GM18517 (cell line): ENCODE measurements at regions not wholly inside any gene's neighbourhood (a gene's known extent, or its start where the extent isn't known, plus 50 kb on each side); places are given as distances from the start of the nearest gene placed in this dataset.
"Not testable (repeated sequence)": the region's sequence is repeated elsewhere in the genome, so short reads cannot be mapped to it uniquely, and the experiment has no call there.

Source experiments
- ATAC-seq: cut with Tn5 transposase; IDR thresholded peaks from one replicate; pipeline ENCODE4 v1.9.1; 2021; ENCODE audit warnings: mild to moderate bottlenecking, moderate library complexity; ENCODE audit not compliant: unreplicated experiment

DNA sequence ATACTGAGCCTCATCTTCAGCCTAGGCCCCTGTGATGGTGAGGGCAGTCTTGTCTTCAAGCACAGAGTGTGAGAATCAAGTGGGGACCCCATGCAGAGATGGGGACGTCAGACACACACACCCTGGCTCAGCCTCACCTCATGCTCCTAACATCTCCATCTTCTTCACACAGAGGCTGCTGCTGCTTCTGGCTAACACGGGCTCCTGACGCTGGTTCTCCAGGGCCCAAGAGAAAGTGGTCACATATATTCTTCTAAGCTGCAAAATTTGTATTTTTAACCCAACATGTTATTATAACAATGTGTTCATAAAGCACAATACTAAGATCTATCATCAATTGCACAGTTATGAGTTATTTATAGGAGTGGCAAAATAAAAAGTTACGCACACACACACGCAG is 101.2 kb downstream of the VPREB1 start:
- no peak for ATAC-seq

DNA sequence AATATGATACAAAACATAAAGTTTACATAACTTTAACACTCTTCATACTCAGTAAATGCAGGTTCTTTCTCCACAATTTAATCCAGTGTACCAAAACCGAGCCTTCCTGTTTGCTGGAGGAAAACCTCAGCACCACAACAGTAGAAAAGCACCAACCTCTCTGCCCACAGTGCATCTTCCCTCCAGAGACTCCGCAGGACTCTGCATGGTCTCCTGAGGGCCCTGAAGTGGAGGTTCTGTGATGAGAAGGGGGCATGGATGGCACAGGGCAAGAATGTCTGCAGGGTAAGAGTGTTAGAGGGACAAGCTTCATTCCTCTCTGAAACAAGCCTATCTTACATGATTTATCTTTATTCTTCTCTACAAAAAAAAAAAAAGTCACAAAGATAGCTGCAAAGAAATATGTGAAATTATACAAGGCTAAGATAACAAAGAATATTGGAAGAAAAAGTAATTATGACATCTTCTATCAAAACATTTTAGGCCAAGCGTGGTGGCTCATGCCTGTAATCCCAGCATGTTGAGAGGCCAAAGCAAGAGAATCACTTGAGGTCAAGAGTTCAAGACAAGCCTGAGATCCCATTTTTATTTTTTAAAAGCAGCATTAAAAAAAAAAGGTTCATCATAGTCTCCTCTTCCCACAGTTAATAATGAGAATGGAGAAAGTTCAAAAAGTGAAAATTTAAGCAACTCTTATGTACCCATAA is 102.0 kb downstream of the VPREB1 start:
- ATAC-seq = no peak

DNA sequence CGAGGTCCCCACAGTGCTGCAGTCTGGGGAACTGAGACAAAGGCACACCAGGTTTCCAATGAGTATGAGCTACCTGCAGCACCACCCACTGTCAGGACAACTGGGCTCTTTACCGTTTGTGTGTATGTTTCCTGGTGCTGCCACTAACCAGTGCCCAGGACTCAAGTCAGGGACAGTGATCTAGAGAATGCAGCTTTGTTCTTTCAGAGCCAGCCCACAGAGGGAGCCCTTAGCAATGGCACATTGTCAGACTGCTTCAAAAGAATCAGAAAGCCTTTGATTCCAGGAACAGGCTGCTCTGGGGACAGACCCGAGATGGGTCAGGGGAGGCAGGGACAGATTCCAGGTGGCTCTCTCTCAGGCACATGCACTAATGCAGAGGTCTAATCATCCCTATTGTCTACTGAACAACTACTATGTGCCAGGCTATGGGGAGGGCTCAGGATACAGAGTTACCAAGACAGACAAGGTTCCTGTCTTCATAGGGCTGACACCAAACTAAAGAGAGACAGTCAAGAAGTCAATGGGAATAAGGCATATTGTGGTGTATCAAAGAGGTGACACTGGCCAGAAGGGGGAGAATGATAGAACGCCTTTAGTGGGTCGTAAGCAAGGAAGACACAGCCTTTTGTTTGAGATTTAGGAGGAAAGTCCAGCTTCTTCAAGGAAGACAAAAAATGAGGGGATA is 103.7 kb downstream of the VPREB1 start:
- ATAC-seq = no peak

DNA sequence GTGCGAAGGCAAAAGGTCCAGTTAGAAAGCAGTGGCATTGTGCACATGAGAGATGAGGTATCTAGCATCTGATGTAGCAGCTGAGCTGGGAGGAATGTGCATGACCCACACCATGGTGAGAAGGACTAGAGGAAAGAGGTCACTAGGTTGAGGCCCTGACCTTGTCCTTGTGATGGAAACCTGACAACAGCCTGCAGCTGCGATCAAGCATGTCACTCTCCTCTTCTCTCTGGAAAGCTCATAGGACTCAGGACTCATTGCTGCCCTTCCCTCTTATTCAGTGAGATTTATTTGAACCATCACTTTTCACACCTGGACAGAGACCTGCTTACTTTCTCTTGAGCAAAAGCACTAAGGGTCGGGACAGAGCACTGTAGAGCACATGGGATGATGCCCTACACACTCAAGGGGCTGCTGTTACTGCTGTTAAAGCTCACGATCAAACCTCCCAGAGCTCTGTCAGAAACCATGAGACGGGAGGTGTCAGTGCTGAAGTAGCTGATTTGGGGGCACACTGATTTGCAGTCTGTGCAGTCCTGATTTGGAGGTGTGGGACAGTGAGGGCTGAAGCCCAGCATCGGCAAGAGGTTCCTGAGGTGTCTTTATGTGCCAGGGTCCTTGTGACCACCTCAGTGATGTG is 104.3 kb downstream of the VPREB1 start:
- ATAC-seq = no peak

DNA sequence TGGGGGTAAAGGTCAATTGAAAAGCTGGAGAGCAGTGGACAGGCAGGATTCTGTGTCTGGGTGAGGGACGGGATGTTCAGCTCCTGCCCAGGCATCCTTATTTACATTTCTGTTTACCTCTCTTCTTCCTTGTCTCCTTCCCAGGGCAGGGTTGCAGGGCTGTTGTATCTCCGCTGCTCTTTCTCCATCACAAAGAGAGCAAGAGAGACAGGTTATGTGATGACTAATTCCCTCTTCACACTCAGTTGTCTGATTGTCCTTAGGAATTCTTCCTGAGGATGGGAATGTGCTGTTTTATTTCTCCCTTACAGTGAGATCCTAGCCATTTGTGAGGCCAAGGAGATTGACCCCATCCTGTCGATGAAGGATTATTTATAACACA is 104.9 kb downstream of the VPREB1 start:
- no peak for ATAC-seq

DNA sequence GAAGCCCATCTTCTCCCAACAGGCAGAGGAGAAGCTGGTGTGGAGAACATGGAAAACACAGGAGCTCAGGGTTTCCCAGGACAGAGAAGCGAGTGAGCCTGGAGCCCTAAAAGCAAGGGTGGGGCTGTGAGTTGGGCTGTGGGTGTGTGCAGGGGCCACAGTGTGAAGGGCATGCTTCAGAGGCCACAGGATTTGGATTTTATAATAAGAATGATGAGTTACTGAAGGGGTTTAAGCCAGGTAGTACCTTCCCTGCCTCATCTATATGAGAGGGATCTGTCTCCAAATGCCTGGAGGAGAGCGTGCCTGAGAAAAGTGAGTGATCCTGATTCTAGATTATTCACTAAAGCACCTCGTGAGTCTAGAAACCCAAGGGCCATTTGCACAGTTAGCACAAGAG is 106.8 kb downstream of the VPREB1 start:
- no peak for ATAC-seq

DNA sequence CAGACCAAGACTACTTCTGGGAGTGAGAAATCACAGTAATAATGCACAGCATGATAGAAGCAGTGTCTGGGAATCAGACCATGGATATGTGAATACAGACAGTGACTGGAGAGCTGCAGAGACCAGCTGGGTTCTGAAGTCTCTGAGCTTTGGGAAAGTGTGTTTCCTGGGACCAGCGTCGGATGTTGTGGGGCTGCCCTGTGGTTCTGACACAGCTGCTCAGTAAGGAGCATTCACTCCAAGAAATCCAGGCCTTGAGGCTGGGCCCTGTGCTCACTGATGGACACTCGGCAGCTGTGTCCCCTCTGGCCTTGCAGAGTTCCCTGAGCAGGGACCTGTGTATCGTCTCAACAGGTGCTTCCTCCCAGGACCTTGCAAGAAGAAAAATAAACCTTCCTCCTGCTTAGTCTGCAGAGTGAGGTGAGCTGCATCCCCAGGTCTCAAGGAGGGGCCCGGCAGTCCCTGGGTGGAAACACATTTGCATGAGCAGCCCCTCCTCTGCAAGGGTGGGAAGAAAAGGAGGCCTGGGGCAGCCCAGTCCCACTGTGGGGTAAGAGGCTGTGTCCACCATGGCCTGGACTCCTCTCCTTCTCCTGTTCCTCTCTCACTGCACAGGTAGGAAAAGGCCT is 107.9 kb downstream of the VPREB1 start:
- ATAC-seq = no peak

DNA sequence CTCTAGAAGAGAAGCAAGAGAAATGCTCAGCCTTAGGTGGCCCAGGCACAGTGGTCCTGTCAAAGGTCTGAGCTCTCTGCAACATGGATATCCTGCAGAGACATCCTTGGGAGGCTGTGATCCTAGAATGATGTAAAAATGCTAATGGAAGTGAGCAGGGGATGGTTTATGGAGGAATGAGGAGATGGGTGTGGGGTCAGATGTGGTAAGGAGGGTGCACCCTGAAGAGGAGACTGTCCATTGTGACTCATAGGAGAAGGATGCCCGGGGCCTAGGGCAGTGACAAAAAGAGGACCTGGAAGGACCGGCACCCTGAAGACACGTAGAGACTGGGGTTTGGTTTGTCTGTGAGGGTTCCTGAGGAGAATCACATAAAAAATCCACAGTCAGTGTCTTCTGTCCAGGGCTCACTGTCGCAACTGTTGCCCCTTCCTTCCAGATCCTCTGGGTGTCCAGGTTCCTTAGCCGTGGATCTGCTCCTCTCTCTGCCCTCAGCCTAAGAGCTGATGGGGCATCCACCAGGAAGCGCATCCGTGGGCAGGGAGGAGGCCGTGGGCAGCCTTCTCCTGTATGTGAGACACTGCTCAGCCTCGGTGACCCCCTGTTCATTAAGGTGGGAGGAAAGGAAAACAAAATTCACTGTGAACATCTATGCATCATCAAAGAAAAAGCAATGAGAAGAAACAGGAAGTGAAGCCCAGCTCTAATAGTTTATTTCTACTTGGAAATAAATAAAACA is 110.7 kb downstream of the VPREB1 start:
- ATAC-seq = no peak

DNA sequence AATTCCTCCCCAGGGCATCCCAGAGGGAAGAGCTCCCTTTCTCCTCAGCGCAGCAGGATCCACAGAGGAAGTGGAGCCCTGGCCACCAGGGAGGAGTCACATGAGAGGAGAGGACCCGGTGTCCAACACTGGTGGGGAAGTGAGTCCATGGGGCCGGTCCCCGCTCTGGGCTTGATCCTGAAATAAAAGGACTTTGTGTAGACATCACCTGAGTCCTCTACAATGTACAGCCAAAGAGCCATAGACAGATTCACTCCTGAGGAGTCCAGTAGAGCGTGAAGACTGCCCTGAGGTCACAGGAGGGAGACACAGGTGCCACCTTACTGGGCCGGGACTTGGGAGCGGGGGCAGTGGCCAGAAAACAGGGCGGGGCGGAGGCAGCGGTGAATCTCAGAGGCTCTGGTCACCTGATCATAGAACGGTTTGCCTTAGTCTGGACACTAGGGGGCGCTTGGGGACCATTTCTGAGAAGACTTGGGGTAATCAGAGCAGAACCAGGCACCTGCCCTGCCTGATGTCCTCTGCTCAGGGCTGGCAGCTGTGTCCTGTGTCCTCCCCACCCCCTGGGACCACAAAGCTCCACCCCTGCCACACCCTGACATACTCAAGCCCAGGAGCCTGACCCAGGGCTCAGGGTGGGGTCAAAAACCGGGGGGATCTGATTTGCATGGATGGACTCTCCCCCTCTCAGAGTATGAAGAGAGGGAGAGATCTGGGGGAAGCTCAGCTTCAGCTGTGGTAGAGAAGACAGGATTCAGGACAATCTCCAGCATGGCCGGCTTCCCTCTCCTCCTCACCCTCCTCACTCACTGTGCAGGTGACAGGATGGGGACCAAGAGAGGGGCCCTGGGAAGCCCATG is 112.7 kb downstream of the VPREB1 start:
- ATAC-seq = peak; percentile 67

DNA sequence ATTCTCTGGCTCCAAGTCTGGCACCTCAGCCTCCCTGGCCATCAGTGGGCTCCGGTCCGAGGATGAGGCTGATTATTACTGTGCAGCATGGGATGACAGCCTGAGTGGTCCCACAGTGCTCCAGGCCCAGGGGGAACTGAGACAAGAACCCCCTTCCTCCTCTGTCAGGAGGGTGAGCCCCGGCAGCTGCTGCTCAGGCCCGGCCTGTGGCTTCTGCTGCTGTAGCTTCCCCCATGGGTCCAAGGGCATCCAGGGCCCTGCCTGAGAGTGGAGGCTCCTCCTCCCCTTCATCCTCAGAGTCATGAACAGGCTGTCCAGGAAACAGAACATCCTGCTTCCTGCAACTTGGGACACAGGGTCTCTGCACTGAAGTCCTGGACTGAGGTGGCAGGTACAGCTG is 113.6 kb downstream of the VPREB1 start:
- no peak for ATAC-seq

DNA sequence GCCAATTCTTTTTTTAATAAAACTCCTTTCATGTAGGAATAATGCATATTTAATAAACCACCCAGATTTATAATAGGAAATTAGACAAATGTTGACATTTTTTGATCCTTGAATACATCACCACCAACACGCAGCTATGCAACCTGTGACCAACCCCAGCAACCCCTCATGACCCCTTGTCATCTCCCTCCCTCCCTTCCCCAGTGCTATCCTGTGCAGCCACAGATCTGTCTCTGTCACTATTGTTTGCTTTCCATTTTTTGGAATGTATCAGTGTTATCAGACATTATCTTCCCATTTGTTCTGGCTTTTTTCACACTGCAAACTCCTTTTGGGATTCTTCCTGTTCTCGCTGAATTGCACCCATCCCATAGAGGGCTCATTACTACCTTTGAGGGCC is 114.1 kb downstream of the VPREB1 start:
- ATAC-seq = no peak

DNA sequence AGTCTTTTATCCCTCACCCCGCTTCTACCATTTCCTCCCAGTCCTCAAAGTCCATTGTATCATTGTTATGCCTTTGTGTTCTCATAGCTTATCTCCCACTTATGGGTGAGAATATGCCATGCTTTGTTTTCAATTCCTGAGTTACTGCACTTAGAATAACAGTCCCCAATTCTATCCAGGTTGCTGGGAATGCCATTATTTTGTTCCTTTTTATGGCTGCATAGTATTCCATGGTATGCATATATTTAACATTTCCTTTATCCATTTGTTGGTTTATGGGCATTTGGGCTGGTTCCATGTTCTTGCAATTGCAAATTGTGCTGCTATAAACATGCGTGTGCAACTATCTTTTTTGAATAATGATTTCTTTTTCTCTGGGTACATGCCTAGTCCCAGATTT is 114.9 kb downstream of the VPREB1 start:
- ATAC-seq = no peak

DNA sequence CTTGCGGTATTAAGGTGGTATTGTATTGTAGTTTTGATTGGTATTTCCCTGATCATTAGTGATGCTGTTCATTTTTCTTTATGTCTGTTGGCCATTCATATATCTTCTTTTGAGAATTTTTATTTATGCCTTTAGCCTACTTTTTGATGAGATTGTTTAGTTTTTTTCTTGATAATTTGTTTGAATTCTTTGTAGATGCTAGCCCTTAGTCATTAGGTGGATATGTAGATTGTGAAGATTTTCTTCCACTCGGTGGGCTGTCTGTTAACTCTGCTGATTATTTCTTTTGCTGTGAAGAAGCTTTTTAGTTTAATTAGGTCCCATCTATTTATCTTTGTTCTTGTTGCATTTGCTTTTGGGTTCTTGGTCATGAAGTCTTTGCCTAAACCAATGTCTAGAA is 115.4 kb downstream of the VPREB1 start:
- no peak for ATAC-seq

DNA sequence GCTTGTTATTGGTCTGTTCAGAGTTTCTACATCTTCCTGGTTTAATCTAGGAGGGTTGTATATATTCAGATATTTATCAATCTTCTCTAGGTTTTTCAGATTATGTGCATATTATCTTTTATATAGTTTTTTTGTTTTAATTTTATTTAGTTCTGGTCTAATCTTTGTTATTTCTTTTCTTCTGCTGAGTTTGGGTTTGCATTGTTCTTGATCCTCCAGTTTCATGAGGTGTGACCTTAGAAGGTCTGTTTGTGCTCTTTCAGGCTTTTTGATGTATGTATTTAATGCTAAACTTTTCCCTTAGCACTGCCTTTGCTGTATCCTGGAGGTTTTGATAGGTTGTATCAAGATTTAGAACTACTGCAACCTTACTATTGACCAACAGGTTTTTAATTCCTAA is 117.7 kb downstream of the VPREB1 start:
- no peak for ATAC-seq

DNA sequence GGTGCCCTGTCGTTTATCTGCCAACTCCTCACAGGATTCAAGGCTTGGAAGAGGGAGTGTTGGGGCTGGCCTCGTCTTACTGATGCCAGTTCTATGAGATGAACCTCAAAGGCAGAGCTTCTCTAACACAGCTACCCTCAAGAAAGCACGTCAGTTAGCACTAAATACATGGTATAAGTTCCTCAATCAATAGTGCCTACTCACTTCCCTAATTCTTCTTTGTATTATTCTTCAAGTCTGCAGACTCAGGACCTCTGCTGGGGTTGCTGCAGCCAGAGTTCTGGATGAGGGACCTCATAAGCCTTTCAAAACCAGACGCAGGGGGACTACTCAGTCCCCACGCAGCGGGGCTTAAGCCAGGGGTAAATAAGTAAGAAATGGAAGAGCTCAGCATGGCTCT is 118.3 kb downstream of the VPREB1 start:
- no peak for ATAC-seq

DNA sequence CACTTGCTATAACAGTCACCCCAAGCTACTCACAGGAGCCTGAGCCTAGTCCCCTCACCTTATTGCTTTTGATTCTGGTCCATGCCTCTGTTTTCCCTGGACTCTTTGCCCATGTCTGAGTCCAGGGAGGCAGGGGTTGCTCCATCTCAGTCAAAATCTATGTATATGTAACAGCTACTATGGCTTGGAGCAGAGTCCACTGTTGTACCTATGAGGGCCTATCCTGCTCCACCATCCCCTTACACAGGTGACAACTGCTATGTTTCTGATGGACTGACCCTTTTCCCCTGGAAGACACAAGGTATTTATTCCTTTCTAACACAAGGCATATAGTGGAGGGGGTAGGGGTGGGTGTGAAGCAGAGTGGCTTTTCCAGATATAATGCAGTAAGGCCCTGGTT is 119.6 kb downstream of the VPREB1 start:
- no peak for ATAC-seq

DNA sequence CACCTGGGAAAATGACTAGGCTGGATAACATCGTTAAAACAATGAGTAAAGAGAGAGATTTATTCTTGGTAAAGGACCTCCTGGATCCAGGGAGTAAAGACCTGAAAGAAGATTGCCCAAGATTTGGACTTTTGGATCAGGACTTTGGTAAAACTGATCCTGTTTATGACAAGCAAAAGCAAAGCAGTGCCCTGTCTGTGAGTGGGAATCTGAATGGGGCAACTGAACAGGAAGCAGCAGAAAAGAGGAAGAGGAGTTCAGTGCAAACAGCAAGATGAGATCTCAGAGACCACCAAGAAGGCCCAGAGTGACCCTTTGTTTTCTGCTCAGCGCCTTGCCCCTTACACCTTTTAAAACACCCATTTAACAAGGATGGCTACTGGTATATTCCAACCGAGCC is 122.0 kb downstream of the VPREB1 start:
- no peak for ATAC-seq

DNA sequence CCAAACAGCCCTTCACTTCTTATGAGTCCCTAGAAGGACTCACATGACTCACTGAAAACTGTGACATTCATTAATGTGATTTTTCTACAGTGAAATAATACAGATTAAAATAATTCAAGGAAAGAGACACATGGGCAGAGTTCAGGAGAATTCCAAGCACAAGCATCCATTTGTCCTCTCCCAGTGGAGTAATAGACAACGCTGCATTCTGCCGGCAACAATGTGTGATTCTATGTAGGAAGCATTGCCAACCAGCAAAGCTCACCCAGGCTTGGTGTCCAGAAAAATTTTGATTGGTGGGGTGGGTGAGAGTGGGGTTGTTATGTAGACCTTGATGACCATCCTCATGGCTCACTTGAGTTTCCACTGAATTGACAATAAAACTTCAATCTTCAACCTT is 123.9 kb downstream of the VPREB1 start:
- no peak for ATAC-seq

DNA sequence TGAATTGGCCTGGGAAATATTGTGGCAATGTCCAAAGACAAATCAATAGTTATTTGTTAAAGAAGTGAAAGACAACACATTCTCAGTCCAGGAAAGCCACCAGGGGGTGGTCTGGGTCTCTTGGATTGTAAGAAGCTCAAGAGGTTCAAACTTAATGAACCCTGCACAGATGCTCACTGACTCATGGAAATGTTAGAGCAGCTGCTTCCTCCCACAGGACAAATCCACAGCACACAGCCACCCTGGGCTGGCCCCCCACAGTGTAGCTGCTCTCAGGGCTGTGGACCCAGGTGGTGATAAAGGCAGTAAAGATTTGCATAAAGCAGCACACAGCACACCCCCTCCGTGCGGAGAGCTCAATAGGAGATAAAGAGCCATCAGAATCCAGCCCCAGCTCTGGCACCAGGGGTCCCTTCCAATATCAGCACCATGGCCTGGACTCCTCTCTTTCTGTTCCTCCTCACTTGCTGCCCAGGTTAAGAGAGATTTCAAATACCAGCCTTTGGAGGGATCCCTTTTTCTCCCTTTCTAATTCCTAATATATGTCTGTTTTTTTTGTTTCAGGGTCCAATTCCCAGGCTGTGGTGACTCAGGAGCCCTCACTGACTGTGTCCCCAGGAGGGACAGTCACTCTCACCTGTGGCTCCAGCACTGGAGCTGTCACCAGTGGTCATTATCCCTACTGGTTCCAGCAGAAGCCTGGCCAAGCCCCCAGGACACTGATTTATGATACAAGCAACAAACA is 124.8 kb downstream of the VPREB1 start:
- ATAC-seq = not testable (repeated sequence)

DNA sequence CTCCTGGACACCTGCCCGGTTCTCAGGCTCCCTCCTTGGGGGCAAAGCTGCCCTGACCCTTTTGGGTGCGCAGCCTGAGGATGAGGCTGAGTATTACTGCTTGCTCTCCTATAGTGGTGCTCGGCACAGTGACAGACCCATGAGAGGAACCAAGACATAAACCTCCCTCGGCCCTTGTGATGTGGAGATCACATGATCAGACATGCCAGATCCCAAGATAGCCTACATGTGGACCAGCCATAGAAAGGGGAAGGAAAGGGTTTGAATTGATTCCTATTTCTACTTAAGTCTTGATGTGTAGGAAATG is 125.3 kb downstream of the VPREB1 start:
- no peak for ATAC-seq
